GM12878 (cell line): ENCODE measurements at regions not wholly inside any gene's neighbourhood (a gene's known extent, or its start where the extent isn't known, plus 50 kb on each side); places are given as distances from the start of the nearest gene placed in this dataset.

Experiments used
- ATAC-seq: fragments of 200-7000 bp; cut with Tn5 transposase; 3 replicates; pipeline ENCODE4 v1.9.1; 2020; ENCODE audit warnings: mild to moderate bottlenecking, moderate library complexity
- BruUV-seq: library from RNA; stranded (reverse); fragments of 400-500 nt; replicated peaks from 2 replicates; lab custom pipeline; 2021; lab: Mats Ljungman, UMichigan
- CTCF ChIA-PET: fragments of 300-600 bp; sonication (Branson Sonifier 250); formaldehyde crosslinking; extraction: SDS; loops from one replicate; lab custom pipeline; 2021; ENCODE audit warnings: inconsistent platforms; lab: Yijun Ruan, JAX
- POLR2A ChIA-PET: fragments of 350-600 bp; formaldehyde crosslinking; extraction: SDS; loops from one replicate; lab custom pipeline; 2021; ENCODE audit warnings: inconsistent platforms; lab: Charles Lee
- RAD21 ChIA-PET: fragments of 300-600 bp; sonication (Branson Sonifier 250); formaldehyde crosslinking; loops from one replicate; lab custom pipeline; 2023; ENCODE audit warnings: antibody characterized with exemption; ENCODE audit not compliant: unreplicated experiment; lab: Charles Lee
- SMC1A ChIA-PET: fragments of 300-600 bp; sonication (Branson Sonifier 250); formaldehyde crosslinking; loops from one replicate; lab custom pipeline; 2023; ENCODE audit not compliant: unreplicated experiment, uncharacterized antibody; lab: Charles Lee
- DNase-seq: peaks from one replicate; pipeline ENCODE4 v3.0.0-alpha.2; 2011; ENCODE audit warnings: low read depth, low spot score
- FAIRE-seq: peaks from 3 replicates; lab custom pipeline; 2011; peaks lifted over from hg19 to GRCh38; lab: Jason Lieb, UNC
- H2AFZ ChIP-seq: 2 replicates; pipeline ENCODE4 v1.6.0; 2011; ENCODE audit warnings: low read depth, low read length, control low read depth; ENCODE audit not compliant: control insufficient read depth
- H3K27ac ChIP-seq: 2 replicates; pipeline ENCODE4 v1.5.1; 2011; ENCODE audit warnings: control low read depth; ENCODE audit not compliant: control insufficient read depth, insufficient read depth
- H3K27me3 ChIP-seq, 2 experiments: replicated peaks in 1 of 2; 2 replicates each; pipeline versions ENCODE4 v1.6.0 to v1.6.1; 2011; ENCODE audit warnings: low read length in 1 of 2; ENCODE audit not compliant: control insufficient read depth in 2 of 2, insufficient read depth in 2 of 2
- H3K36me3 ChIP-seq, 2 experiments: 2 replicates each; pipeline ENCODE4 v1.5.1; 2011; ENCODE audit warnings: low read length in 1 of 2; ENCODE audit not compliant: control insufficient read depth in 2 of 2, insufficient read depth in 2 of 2
- H3K4me1 ChIP-seq: 2 replicates; pipeline ENCODE4 v1.6.1; 2011; ENCODE audit warnings: mild to moderate bottlenecking, low read length, moderate library complexity, mixed read lengths; ENCODE audit not compliant: control insufficient read depth, insufficient read depth
- H3K4me2 ChIP-seq: 2 replicates; pipeline ENCODE4 v1.6.0; 2011; ENCODE audit warnings: control low read depth; ENCODE audit not compliant: control insufficient read depth, insufficient read depth
- H3K4me3 ChIP-seq: fragments of 200-600 bp; sonication (generic); 2 replicates; pipeline ENCODE4 v1.5.1; 2016
- H3K79me2 ChIP-seq: 2 replicates; pipeline ENCODE4 v1.6.0; 2011; ENCODE audit warnings: low read length; ENCODE audit not compliant: control insufficient read depth, insufficient read depth
- H3K9ac ChIP-seq: 2 replicates; pipeline ENCODE4 v1.8.0; 2011; ENCODE audit warnings: low read length, control low read depth, mixed read lengths; ENCODE audit not compliant: control insufficient read depth, insufficient read depth
- H3K9me3 ChIP-seq: replicated peaks from 3 replicates; pipeline ENCODE4 v1.5.1; 2011; ENCODE audit warnings: mild to moderate bottlenecking, low read length; ENCODE audit not compliant: control insufficient read depth, insufficient read depth
- H4K20me1 ChIP-seq: 2 replicates; pipeline ENCODE4 v1.6.0; 2011; ENCODE audit not compliant: control insufficient read depth, insufficient read depth
- ATF7 ChIP-seq: fragments of 450-650 bp; IDR thresholded peaks from 2 replicates; pipeline ENCODE4 v1.6.1; 2016; ENCODE audit warnings: low read depth, mild to moderate bottlenecking
- BMI1 ChIP-seq: fragments of 450-650 bp; IDR thresholded peaks from 2 replicates; pipeline ENCODE4 v1.6.1; 2016; ENCODE audit warnings: mild to moderate bottlenecking, moderate library complexity, borderline replicate concordance
- ESRRA ChIP-seq: IDR thresholded peaks from 2 replicates; pipeline ENCODE4 v1.6.1; 2012; ENCODE audit warnings: mild to moderate bottlenecking, low read length, improper control_type of control experiment
- FOXK2 ChIP-seq: fragments of 450-650 bp; IDR thresholded peaks from 2 replicates; pipeline ENCODE4 v1.6.1; 2017; ENCODE audit warnings: mild to moderate bottlenecking, moderate library complexity
- FOXM1 ChIP-seq: IDR thresholded peaks from 2 replicates; pipeline ENCODE4 v1.6.1; 2012; ENCODE audit warnings: low read depth, mild to moderate bottlenecking, inconsistent platforms, low read length, moderate library complexity
- RB1 ChIP-seq: fragments of 450-650 bp; formaldehyde crosslinking; IDR thresholded peaks from 2 replicates; pipeline ENCODE4 v1.6.1; 2017; ENCODE audit warnings: mild to moderate bottlenecking, borderline replicate concordance
- WGBS: methylation state at CpG from one replicate; pipeline ENCODE4 v1.1.6; 2016; ENCODE audit warnings: low lambda C conversion rate; ENCODE audit not compliant: insufficient replicate concordance, insufficient coverage; ENCODE audit errors: missing lambda C conversion rate; 5-methylcytosine and 5-hydroxymethylcytosine counted together
- in situ Hi-C: fragments of 300-500 bp; cut with MboI; formaldehyde crosslinking; loops from 9 replicates; pipeline ENCODE4 v1.14.3; 2018; ENCODE audit warnings: mixed read lengths
- intact Hi-C: fragments of 100-400 bp; cut with micrococcal nuclease; formaldehyde crosslinking; loops from one replicate; pipeline ENCODE4 v1.14.2; 2022; ENCODE audit not compliant: unreplicated experiment
- TF ChIP-seq, protein P1 (sequence below): fragments of 450-650 bp; formaldehyde crosslinking; IDR thresholded peaks from 2 replicates; pipeline ENCODE4 v1.4.0; 2020; ENCODE audit warnings: mild to moderate bottlenecking, moderate library complexity

DNA sequence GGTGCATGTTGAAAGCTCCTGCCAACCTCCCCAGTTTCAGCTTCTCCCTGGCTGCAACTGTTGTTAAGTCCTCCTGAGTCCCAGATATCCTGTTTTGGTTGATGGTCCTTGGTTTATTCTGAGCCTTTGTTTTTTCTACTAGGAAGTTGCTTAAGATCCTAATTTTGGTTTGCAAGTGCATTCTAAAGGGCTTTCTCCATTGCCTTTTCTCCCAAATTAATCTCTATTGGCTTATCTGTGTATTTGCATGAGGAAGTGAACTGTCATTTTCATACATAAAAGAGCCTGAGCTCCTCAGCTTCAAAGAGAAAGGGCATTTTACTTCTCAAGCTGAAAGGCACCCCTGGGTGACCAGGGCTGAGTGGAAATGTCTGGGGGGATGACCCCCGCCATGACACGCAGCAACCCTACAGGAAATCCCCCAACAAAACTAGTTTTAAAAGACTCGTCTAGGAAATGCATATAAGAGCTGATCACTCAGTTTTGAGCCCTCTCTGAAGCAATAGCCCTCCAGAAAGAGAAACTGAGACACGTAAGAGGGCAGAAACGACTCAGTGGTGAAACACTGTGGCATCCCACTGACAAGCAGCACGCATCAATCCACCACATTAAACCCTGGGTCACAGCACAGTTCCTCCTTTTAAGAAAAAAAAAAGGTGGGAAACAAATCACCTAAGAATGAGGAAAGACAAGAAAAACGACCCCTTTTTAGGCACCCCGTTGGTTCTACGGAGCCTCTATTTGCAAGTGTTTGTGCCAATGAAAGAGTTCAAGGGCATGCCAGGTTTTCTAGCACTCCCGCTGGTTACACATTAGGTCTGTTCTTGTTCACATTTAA is 140.9 kb downstream of the THBS2 start (continued):
- TF ChIP-seq, protein P1, sequence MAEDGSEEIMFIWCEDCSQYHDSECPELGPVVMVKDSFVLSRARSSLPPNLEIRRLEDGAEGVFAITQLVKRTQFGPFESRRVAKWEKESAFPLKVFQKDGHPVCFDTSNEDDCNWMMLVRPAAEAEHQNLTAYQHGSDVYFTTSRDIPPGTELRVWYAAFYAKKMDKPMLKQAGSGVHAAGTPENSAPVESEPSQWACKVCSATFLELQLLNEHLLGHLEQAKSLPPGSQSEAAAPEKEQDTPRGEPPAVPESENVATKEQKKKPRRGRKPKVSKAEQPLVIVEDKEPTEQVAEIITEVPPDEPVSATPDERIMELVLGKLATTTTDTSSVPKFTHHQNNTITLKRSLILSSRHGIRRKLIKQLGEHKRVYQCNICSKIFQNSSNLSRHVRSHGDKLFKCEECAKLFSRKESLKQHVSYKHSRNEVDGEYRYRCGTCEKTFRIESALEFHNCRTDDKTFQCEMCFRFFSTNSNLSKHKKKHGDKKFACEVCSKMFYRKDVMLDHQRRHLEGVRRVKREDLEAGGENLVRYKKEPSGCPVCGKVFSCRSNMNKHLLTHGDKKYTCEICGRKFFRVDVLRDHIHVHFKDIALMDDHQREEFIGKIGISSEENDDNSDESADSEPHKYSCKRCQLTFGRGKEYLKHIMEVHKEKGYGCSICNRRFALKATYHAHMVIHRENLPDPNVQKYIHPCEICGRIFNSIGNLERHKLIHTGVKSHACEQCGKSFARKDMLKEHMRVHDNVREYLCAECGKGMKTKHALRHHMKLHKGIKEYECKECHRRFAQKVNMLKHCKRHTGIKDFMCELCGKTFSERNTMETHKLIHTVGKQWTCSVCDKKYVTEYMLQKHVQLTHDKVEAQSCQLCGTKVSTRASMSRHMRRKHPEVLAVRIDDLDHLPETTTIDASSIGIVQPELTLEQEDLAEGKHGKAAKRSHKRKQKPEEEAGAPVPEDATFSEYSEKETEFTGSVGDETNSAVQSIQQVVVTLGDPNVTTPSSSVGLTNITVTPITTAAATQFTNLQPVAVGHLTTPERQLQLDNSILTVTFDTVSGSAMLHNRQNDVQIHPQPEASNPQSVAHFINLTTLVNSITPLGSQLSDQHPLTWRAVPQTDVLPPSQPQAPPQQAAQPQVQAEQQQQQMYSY (CRISPR knock-in tag): no peak
- TF ChIP-seq ESRRA (no peak), ATF7 (no peak), FOXK2 (no peak), RB1 (no peak), FOXM1 (no peak)

DNA sequence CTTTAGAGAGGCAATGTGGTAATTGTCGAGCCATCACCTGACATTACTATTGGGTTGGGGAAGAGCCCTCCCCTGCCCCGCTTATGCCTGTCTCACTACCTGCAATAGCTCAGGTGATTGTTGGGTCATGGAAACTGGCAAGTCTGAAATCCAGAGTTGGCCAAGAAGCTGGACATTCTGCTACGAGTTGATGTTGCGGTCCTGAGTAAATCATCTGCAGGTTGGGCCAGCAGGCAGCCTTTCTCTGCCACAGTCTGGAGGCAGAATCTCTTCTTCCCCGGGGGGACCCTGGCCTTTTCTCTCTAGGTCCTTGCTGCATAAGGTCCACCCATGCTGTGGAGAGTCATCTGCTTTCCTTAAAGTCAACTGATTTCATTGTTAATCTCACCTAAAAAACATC is 142.4 kb downstream of the THBS2 start:
- FAIRE-seq (no peak), DNase-seq (no peak), ATAC-seq (no peak)
- Histone ChIP-seq H3K4me2 (no peak overlapping the region), H3K9me3 (no peaks in the 10 kb centered on the region; the same call in 2 of the 3 replicates), H2AFZ (no peak overlapping the region), H3K4me3 (no peak overlapping the region), H3K27me3 (no peaks in the 10 kb centered on the region), H3K79me2 (no peaks in the 10 kb centered on the region), H3K9ac (no peak overlapping the region), H3K4me1 (no peaks in the 10 kb centered on the region), H3K27ac (no peak overlapping the region), H3K36me3 (no peaks in the 10 kb centered on the region), H4K20me1 (no peaks in the 10 kb centered on the region)
- intact Hi-C loops: no loop called here
- in situ Hi-C loops: no loop called here
- ChIA-PET SMC1A (interaction anchor here (0.6 kb wide), 1 partner anchor 60 kb away, joined by 3 read pairs; no protein-coding TSS in a partner anchor), POLR2A (no interaction called here), CTCF (no interaction called here), RAD21 (no interaction called here)
- BruUV-seq: no TSS peak
- TF ChIP-seq BMI1: no peak
- WGBS: 11% methylated on average over 5 of the region's 5 CpGs
